ENCODE measurements at regions not wholly inside any gene's neighbourhood (a gene's known extent, or its start where the extent isn't known, plus 50 kb on each side); places are given as distances from the start of the nearest gene placed in this dataset.

DNA sequence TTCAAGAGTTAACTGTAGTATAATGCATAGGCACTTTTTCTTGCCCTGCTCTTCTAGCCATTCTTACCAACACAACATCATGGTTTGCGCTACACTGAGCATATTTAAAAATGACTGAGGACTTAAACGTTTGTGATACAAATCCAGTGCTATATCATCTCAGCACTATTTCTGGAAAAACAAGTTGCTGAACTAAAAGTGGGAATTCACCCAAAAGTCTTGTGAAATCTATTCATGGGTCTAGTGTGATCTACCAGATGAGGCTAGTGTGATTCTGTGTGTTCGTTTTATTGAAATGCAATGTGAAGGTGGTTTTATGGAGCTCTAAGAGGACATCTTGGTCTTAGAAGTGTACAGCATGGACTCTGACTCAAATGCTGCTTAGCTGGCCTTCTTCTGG is 584.6 kb upstream of the POM121L12 start:
- Histone ChIP-seq H3K36me3 (ENCODE audit: low read depth) (no peaks in the 10 kb centered on the region), H3K9me3 (no peaks in the 10 kb centered on the region), H3K4me1 (ENCODE audit: low read depth) (no peaks in the 10 kb centered on the region), H3K4me3 (no peak overlapping the region)
- intact Hi-C loops (cut with DNase I, micrococcal nuclease), result no loop called here
- no peak for DNase-seq
- no peak for ATAC-seq
- TF ChIP-seq, protein P1, sequence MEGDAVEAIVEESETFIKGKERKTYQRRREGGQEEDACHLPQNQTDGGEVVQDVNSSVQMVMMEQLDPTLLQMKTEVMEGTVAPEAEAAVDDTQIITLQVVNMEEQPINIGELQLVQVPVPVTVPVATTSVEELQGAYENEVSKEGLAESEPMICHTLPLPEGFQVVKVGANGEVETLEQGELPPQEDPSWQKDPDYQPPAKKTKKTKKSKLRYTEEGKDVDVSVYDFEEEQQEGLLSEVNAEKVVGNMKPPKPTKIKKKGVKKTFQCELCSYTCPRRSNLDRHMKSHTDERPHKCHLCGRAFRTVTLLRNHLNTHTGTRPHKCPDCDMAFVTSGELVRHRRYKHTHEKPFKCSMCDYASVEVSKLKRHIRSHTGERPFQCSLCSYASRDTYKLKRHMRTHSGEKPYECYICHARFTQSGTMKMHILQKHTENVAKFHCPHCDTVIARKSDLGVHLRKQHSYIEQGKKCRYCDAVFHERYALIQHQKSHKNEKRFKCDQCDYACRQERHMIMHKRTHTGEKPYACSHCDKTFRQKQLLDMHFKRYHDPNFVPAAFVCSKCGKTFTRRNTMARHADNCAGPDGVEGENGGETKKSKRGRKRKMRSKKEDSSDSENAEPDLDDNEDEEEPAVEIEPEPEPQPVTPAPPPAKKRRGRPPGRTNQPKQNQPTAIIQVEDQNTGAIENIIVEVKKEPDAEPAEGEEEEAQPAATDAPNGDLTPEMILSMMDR (IDR thresholded peaks at IDR 0.05), result no peak

GRCh38 chr7:52447581-52448180 is 587.8 kb upstream of the POM121L12 start:
- DNase-seq, result no peak
- no peaks in the 10 kb centered on the region for H3K4me1 ChIP-seq (ENCODE audit: low read depth)
- TF ChIP-seq, protein P1 (IDR thresholded peaks at IDR 0.05), result no peak
- H3K9me3 ChIP-seq, result no peaks in the 10 kb centered on the region
- H3K36me3 ChIP-seq (ENCODE audit: low read depth), result no peaks in the 10 kb centered on the region
- no peak for ATAC-seq
- intact Hi-C loops (cut with DNase I, micrococcal nuclease), result no loop called here
- no peak overlapping the region for H3K4me3 ChIP-seq

DNA sequence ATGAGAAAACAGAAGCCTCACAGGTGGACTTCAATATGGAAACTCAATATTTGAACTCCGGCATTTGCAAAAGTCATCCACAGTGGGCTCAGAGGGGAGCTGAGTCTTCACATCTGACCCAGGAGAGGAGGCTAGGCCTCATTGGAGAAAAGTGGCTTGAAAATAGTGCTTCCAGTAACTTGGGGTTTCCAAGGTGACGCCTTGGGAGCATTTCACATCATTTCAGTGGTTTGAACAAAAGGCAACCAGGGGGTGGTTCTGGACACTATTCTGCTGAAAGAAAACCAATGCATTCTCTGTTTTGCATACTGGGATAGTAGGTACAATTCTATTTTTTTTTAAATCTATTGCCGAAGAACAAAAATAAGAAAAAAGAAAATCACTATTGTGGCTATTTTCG is 599.2 kb upstream of the POM121L12 start:
- no peaks in the 10 kb centered on the region for H3K9me3 ChIP-seq
- ATAC-seq (no peak), DNase-seq (no peak)
- H3K36me3 ChIP-seq (ENCODE audit: low read depth), result no peaks in the 10 kb centered on the region
- intact Hi-C loops (cut with DNase I, micrococcal nuclease), result no loop called here
- H3K4me3 ChIP-seq, result no peak overlapping the region
- H3K4me1 ChIP-seq (ENCODE audit: low read depth), result no peaks in the 10 kb centered on the region
- TF ChIP-seq, protein P1 (IDR thresholded peaks at IDR 0.05), result no peak

- TF ChIP-seq, protein P1 (IDR thresholded peaks at IDR 0.05), result no peak
- intact Hi-C loops (cut with DNase I, micrococcal nuclease), result no loop called here
- Histone ChIP-seq H3K4me1 (ENCODE audit: low read depth) (no peaks in the 10 kb centered on the region), H3K4me3 (no peak overlapping the region), H3K9me3 (no peaks in the 10 kb centered on the region), H3K36me3 (ENCODE audit: low read depth) (no peaks in the 10 kb centered on the region)
- DNase-seq (no peak), ATAC-seq (no peak)
Measured at GRCh38 chr7:52431082-52431815, 604.2 kb upstream of the POM121L12 start.

- ATAC-seq (no peak), DNase-seq (no peak)
- TF ChIP-seq, protein P1 (IDR thresholded peaks at IDR 0.05), result no peak
- Histone ChIP-seq H3K36me3 (ENCODE audit: low read depth) (no peaks in the 10 kb centered on the region), H3K9me3 (no peaks in the 10 kb centered on the region), H3K4me1 (ENCODE audit: low read depth) (no peaks in the 10 kb centered on the region), H3K4me3 (no peak overlapping the region)
- intact Hi-C loops (cut with DNase I, micrococcal nuclease), result no loop called here
Measured at GRCh38 chr7:52423251-52423650, 612.2 kb upstream of the POM121L12 start.
